GM23338 (cell line): ENCODE measurements at regions not wholly inside any gene's neighbourhood (a gene's known extent, or its start where the extent isn't known, plus 50 kb on each side); places are given as distances from the start of the nearest gene placed in this dataset.

ENCODE experiments used
- ATAC-seq: fragments of 200-7000 bp; cut with Tn5 transposase; 3 replicates; pipeline ENCODE4 v1.9.1; 2020
- DNase-seq: peaks from one replicate; pipeline ENCODE4 v3.0.0-alpha.2; 2015; ENCODE audit warnings: low spot score
- H2AFZ ChIP-seq: fragments of 200-600 bp; sonication (generic); 2 replicates; pipeline ENCODE4 v1.8.0; 2016; ENCODE audit warnings: antibody characterized with exemption, mild to moderate bottlenecking, moderate library complexity
- H3F3A ChIP-seq: fragments of 200-600 bp; sonication (generic); replicated peaks from 2 replicates; pipeline ENCODE4 v1.8.0; 2017; ENCODE audit warnings: antibody characterized with exemption, mixed run types, low read depth
- H3K27ac ChIP-seq: fragments of 200-600 bp; sonication (generic); 2 replicates; pipeline ENCODE4 v1.6.1; 2016; ENCODE audit warnings: low read depth
- H3K27me3 ChIP-seq: fragments of 200-600 bp; sonication (generic); 2 replicates; pipeline ENCODE4 v1.8.0; 2016; ENCODE audit warnings: mild to moderate bottlenecking, mixed run types, moderate library complexity; ENCODE audit not compliant: insufficient read depth
- H3K36me3 ChIP-seq: fragments of 200-600 bp; sonication (generic); 2 replicates; pipeline ENCODE4 v1.8.0; 2016; ENCODE audit warnings: mild to moderate bottlenecking; ENCODE audit not compliant: insufficient read depth
- H3K4me1 ChIP-seq: fragments of 200-600 bp; sonication (generic); 2 replicates; pipeline ENCODE4 v1.8.0; 2016; ENCODE audit warnings: mild to moderate bottlenecking, moderate library complexity; ENCODE audit not compliant: insufficient read depth
- H3K4me2 ChIP-seq: fragments of 200-600 bp; sonication (generic); 2 replicates; pipeline ENCODE4 v1.7.1; 2017; ENCODE audit warnings: mixed run types
- H3K4me3 ChIP-seq: fragments of 200-600 bp; sonication (generic); 2 replicates; pipeline ENCODE4 v1.6.1; 2016; ENCODE audit warnings: mixed run types
- H3K79me2 ChIP-seq: fragments of 200-600 bp; sonication (generic); replicated peaks from 2 replicates; pipeline ENCODE4 v1.8.0; 2017; ENCODE audit warnings: mild to moderate bottlenecking; ENCODE audit not compliant: insufficient read depth
- H3K9me2 ChIP-seq: fragments of 200-600 bp; sonication (generic); 2 replicates; pipeline ENCODE4 v1.8.0; 2017; ENCODE audit not compliant: insufficient read depth
- H4K20me1 ChIP-seq: fragments of 200-600 bp; sonication (generic); replicated peaks from 2 replicates; pipeline ENCODE4 v1.8.0; 2017; ENCODE audit warnings: mild to moderate bottlenecking; ENCODE audit not compliant: insufficient read depth
- H3K27ac Mint-ChIP-seq: 2 replicates; pipeline ENCODE4 v1.8.0; 2020; ENCODE audit warnings: inconsistent platforms, mild to moderate bottlenecking, moderate library complexity, mixed read lengths
- H3K27me3 Mint-ChIP-seq: 3 replicates; pipeline ENCODE4 v1.8.0; 2022; ENCODE audit warnings: low read depth, mild to moderate bottlenecking, moderate library complexity, mixed read lengths, inconsistent platforms; ENCODE audit not compliant: insufficient read depth, poor library complexity
- H3K36me3 Mint-ChIP-seq: 3 replicates; pipeline ENCODE4 v1.8.0; 2021; ENCODE audit warnings: low read depth, mild to moderate bottlenecking, inconsistent platforms, moderate library complexity, mixed read lengths
- H3K4me1 Mint-ChIP-seq: 3 replicates; pipeline ENCODE4 v1.8.0; 2020; ENCODE audit warnings: mild to moderate bottlenecking, inconsistent platforms, mixed read lengths
- H3K4me3 Mint-ChIP-seq: 3 replicates; pipeline ENCODE4 v1.8.0; 2021; ENCODE audit warnings: moderate library complexity, mild to moderate bottlenecking, inconsistent platforms, mixed read lengths
- H3K9me3 Mint-ChIP-seq: 3 replicates; pipeline ENCODE4 v1.8.0; 2020; ENCODE audit warnings: moderate library complexity, mild to moderate bottlenecking, inconsistent platforms, mixed read lengths
- CREB1 ChIP-seq: fragments of 250-450 bp; sonication (Bioruptor Pico); IDR thresholded peaks from 2 replicates; pipeline ENCODE4 v1.5.0; 2020; ENCODE audit warnings: low read depth, mild to moderate bottlenecking, moderate library complexity
- CTCF ChIP-seq, 2 experiments: fragments of 200-600 bp in 1 of 2; sonication (generic) in 1 of 2; conservative IDR thresholded peaks; 2 replicates each; pipeline versions ENCODE4 v1.5.1 to v1.6.1; 2016 to 2017; ENCODE audit warnings: antibody characterized with exemption in 2 of 2, low read depth in 2 of 2, mild to moderate bottlenecking in 2 of 2, moderate library complexity in 1 of 2
- ETS1 ChIP-seq: IDR thresholded peaks from 2 replicates; pipeline ENCODE4 v1.6.1; 2016; ENCODE audit warnings: antibody characterized with exemption
- EZH2 ChIP-seq: fragments of 200-600 bp; sonication (generic); IDR thresholded peaks from one replicate; pipeline ENCODE4 v1.8.0; 2017; ENCODE audit warnings: antibody characterized with exemption, mild to moderate bottlenecking, low read depth; ENCODE audit not compliant: unreplicated experiment
- EZH2phosphoT487 ChIP-seq: fragments of 200-600 bp; sonication (generic); IDR thresholded peaks from one replicate; pipeline ENCODE4 v1.8.1; 2018; ENCODE audit warnings: antibody characterized with exemption; ENCODE audit not compliant: unreplicated experiment
- NANOG ChIP-seq: IDR thresholded peaks from 2 replicates; pipeline ENCODE4 v1.6.1; 2016; ENCODE audit warnings: antibody characterized with exemption, borderline replicate concordance
- POLR2AphosphoS5 ChIP-seq: IDR thresholded peaks from 2 replicates; pipeline ENCODE4 v1.6.1; 2016; ENCODE audit warnings: antibody characterized with exemption, low read depth
- REST ChIP-seq: IDR thresholded peaks from one replicate; pipeline ENCODE4 v1.6.1; 2018; ENCODE audit warnings: antibody characterized with exemption; ENCODE audit not compliant: unreplicated experiment
- STAT1 ChIP-seq: IDR thresholded peaks from one replicate; pipeline ENCODE4 v1.6.1; 2016; ENCODE audit warnings: antibody characterized with exemption; ENCODE audit not compliant: unreplicated experiment
- ZNF462 ChIP-seq: fragments of 250-450 bp; sonication (Bioruptor Pico); IDR thresholded peaks from 2 replicates; pipeline ENCODE4 v1.5.0; 2020; ENCODE audit warnings: mild to moderate bottlenecking, moderate library complexity

- TF ChIP-seq NANOG (no peak), EZH2phosphoT487 (no peak), CREB1 (CRISPR knock-in tag) (no peak), ETS1 (no peak)
These were observed 149.4 kb upstream of the ZMIZ1 start (continued) for GRCh38 chr10:78919181-78919966.

GRCh38 chr10:78920011-78920410 is 148.8 kb upstream of the ZMIZ1 start:
- no peaks in the 10 kb centered on the region for H3K27me3 ChIP-seq
- H3K36me3 ChIP-seq = no peaks in the 10 kb centered on the region
- Mint-ChIP-seq H3K36me3 (no peaks in the 10 kb centered on the region), H3K9me3 (no peaks in the 10 kb centered on the region), H3K27ac (no peak overlapping the region), H3K4me1 (peaks cover 60% of the 10 kb centered on the region), H3K4me3 (no peak overlapping the region), H3K27me3 (peaks cover 8% of the 10 kb centered on the region)
- no peak overlapping the region for H2AFZ ChIP-seq
- H3K9me2 ChIP-seq = no peaks in the 10 kb centered on the region
- H3K4me1 ChIP-seq = peaks cover 6% of the 10 kb centered on the region; the same call in 1 of the 2 replicates
- H3F3A ChIP-seq = no peaks in the 10 kb centered on the region
- H3K79me2 ChIP-seq = no peaks in the 10 kb centered on the region
- no peak for DNase-seq
- ATAC-seq = no peak
- no peaks in the 10 kb centered on the region for H4K20me1 ChIP-seq
- H3K4me2 ChIP-seq = no peak overlapping the region
- H3K4me3 ChIP-seq = no peak overlapping the region
- no peak overlapping the region for H3K27ac ChIP-seq
- no peak for TF ChIP-seq NANOG
- no peak for TF ChIP-seq EZH2
- TF ChIP-seq CTCF (conservative IDR thresholded peaks at IDR 0.05; ENCODE audit: low read depth in 2 of 2) = no peak
- TF ChIP-seq ETS1 = no peak
- no peak for TF ChIP-seq REST
- TF ChIP-seq ZNF462 (CRISPR knock-in tag) = no peak
- no peak for TF ChIP-seq POLR2AphosphoS5
- no peak for TF ChIP-seq EZH2phosphoT487
- no peak for TF ChIP-seq STAT1
